HEK293T (cell line): ENCODE measurements at regions not wholly inside any gene's neighbourhood (a gene's known extent, or its start where the extent isn't known, plus 50 kb on each side); places are given as distances from the start of the nearest gene placed in this dataset.

Experiments
- FOXK2 ChIP-seq: fragments of 450-650 bp; IDR thresholded peaks from 2 replicates; pipeline ENCODE4 v1.6.1; 2016; ENCODE audit warnings: mild to moderate bottlenecking
- LEF1 ChIP-seq: fragments of 450-650 bp; IDR thresholded peaks from 2 replicates; pipeline ENCODE4 v1.6.1; 2017; ENCODE audit warnings: mild to moderate bottlenecking, borderline replicate concordance
- SP1 ChIP-seq: fragments of 450-650 bp; IDR thresholded peaks from 2 replicates; pipeline ENCODE4 v1.6.1; 2017
- SUZ12 ChIP-seq: fragments of 450-650 bp; IDR thresholded peaks from 2 replicates; pipeline ENCODE4 v1.6.1; 2016; ENCODE audit warnings: mild to moderate bottlenecking

DNA sequence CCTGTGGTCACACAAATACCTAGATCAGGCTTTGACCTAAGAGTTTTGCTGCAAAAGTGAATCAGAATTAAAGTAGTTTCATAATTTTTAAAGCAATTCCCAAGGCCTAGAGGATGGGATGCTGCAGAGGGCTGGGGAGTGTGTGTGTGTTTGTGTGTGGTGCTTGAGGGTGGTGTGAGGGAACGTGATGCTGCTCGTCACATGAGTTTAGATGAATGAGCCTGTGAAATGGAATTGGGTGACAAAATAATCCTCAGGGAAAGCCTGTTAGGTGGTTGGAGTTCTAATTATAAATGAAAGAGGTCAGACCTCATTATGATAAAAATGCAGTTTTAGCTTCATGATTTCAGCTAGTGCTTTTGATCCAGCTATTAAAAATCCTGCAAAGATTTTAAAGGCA, 87.5 kb upstream of the TMEM170B start:
- TF ChIP-seq LEF1 (no peak), SP1 (no peak), FOXK2 (no peak), SUZ12 (no peak)
